Nephron progenitor cell (in vitro differentiated cells): ENCODE measurements at regions not wholly inside any gene's neighbourhood (a gene's known extent, or its start where the extent isn't known, plus 50 kb on each side); places are given as distances from the start of the nearest gene placed in this dataset.

Experiments used
- DNase-seq: peaks from one replicate; pipeline ENCODE4 v3.0.0; 2021
- H3K27ac Mint-ChIP-seq: 2 replicates; pipeline ENCODE4 v1.8.0; 2021; ENCODE audit warnings: mild to moderate bottlenecking, moderate library complexity, mixed read lengths
- H3K27me3 Mint-ChIP-seq: 2 replicates; pipeline ENCODE4 v1.8.0; 2021; ENCODE audit warnings: mild to moderate bottlenecking, low read depth, mixed read lengths; ENCODE audit not compliant: poor library complexity
- H3K36me3 Mint-ChIP-seq: 2 replicates; pipeline ENCODE4 v1.8.0; 2021; ENCODE audit warnings: low read depth, mixed read lengths
- H3K4me1 Mint-ChIP-seq: 2 replicates; pipeline ENCODE4 v1.8.0; 2021; ENCODE audit warnings: mixed read lengths
- H3K4me3 Mint-ChIP-seq: 2 replicates; pipeline ENCODE4 v1.8.0; 2021; ENCODE audit warnings: mild to moderate bottlenecking, moderate library complexity, mixed read lengths
- H3K9me3 Mint-ChIP-seq: 2 replicates; pipeline ENCODE4 v1.8.0; 2021; ENCODE audit warnings: mild to moderate bottlenecking, moderate library complexity, mixed read lengths
- CTCF ChIP-seq: fragments of 200-600 bp; sonication (generic); IDR thresholded peaks from 2 replicates; pipeline ENCODE4 v1.5.0; 2021; ENCODE audit warnings: antibody characterized with exemption

GRCh38 chr10:25112016-25112415 lies 62.8 kb upstream of the GPR158 start:
- Mint-ChIP-seq H3K9me3 (no peaks in the 10 kb centered on the region), H3K4me3 (no peak overlapping the region), H3K27ac (no peak overlapping the region), H3K27me3 (peaks cover 3% of the 10 kb centered on the region), H3K4me1 (no peaks in the 10 kb centered on the region), H3K36me3 (no peaks in the 10 kb centered on the region)
- no peak for DNase-seq
- no peak for TF ChIP-seq CTCF

DNA sequence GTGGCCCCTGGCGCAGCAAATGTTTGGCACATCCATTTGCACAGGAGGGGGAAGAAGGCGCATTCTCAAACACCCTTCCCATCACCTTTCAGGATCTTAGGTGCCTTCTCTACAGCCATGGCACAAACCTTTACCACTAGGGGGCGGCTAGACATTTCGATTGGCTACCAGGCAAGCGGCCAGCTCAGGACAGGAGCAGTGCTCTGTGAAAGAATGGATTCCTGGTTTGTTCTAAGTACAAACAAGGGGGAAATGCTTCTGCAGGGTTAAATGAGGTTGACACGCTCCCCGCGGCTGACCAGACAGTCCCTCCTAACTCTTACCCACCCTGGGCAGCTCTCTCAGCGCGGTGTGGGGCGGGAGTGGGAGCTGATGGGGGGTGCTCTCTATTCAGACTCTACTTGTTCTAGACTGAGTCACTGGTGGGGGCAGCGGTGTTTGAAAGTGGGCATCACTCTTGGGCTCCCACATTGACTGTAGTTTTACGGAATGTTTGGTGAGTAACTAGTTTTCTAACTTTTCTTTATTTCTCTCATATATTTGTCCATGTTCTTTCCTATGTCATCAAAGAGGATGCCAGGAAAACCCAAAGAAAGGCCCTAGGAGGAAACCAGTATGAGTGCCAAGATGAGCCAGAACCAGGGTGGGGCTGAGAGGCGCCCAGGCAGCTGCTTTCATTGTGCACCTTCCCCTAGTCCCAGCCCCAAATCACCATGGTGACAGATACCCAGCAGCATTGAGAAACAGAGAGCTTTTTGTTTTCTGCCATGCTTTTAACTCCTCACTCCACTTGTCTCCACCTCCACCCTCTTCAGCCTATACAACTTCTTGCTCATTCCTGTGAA lies 61.4 kb upstream of the GPR158 start:
- no peaks in the 10 kb centered on the region for H3K36me3 Mint-ChIP-seq
- H3K4me1 Mint-ChIP-seq = peaks cover 10% of the 10 kb centered on the region
- no peak overlapping the region for H3K27ac Mint-ChIP-seq
- no peak overlapping the region for H3K4me3 Mint-ChIP-seq
- peak; percentile 82 for TF ChIP-seq CTCF
- peak; percentile 76 for DNase-seq
- H3K9me3 Mint-ChIP-seq = no peaks in the 10 kb centered on the region
- H3K27me3 Mint-ChIP-seq = peaks cover 3% of the 10 kb centered on the region

- no peak overlapping the region for H3K4me3 Mint-ChIP-seq
- H3K36me3 Mint-ChIP-seq = no peaks in the 10 kb centered on the region
- H3K27ac Mint-ChIP-seq = no peak overlapping the region
- H3K9me3 Mint-ChIP-seq = no peaks in the 10 kb centered on the region
- TF ChIP-seq CTCF = no peak
- peaks cover 3% of the 10 kb centered on the region for H3K27me3 Mint-ChIP-seq
- H3K4me1 Mint-ChIP-seq = peaks cover 11% of the 10 kb centered on the region
- no peak for DNase-seq
Measured at GRCh38 chr10:25114036-25114411, 60.8 kb upstream of the GPR158 start.

GRCh38 chr10:25117757-25118156 lies 57.0 kb upstream of the GPR158 start:
- Mint-ChIP-seq H3K36me3 (no peaks in the 10 kb centered on the region), H3K4me1 (peaks cover 11% of the 10 kb centered on the region), H3K27me3 (peaks cover 3% of the 10 kb centered on the region), H3K27ac (peak overlapping the region; percentile 33), H3K9me3 (peaks cover 6% of the 10 kb centered on the region), H3K4me3 (no peak overlapping the region)
- no peak for DNase-seq
- TF ChIP-seq CTCF = no peak

- Mint-ChIP-seq H3K4me1 (peaks cover 13% of the 10 kb centered on the region), H3K9me3 (peaks cover 6% of the 10 kb centered on the region), H3K27ac (no peak overlapping the region), H3K4me3 (no peak overlapping the region), H3K36me3 (no peaks in the 10 kb centered on the region), H3K27me3 (peaks cover 3% of the 10 kb centered on the region)
- no peak for DNase-seq
- TF ChIP-seq CTCF = no peak
Measured at GRCh38 chr10:25120188-25120587, 54.6 kb upstream of the GPR158 start.
